GM12874 (cell line): ENCODE measurements at regions not wholly inside any gene's neighbourhood (a gene's known extent, or its start where the extent isn't known, plus 50 kb on each side); places are given as distances from the start of the nearest gene placed in this dataset.

Experiments used
- CTCF ChIP-seq: IDR thresholded peaks from 2 replicates; pipeline ENCODE4 v1.5.1; 2011; ENCODE audit warnings: low read depth, mild to moderate bottlenecking, control low read depth, low read length, moderate library complexity; ENCODE audit not compliant: insufficient read depth

DNA sequence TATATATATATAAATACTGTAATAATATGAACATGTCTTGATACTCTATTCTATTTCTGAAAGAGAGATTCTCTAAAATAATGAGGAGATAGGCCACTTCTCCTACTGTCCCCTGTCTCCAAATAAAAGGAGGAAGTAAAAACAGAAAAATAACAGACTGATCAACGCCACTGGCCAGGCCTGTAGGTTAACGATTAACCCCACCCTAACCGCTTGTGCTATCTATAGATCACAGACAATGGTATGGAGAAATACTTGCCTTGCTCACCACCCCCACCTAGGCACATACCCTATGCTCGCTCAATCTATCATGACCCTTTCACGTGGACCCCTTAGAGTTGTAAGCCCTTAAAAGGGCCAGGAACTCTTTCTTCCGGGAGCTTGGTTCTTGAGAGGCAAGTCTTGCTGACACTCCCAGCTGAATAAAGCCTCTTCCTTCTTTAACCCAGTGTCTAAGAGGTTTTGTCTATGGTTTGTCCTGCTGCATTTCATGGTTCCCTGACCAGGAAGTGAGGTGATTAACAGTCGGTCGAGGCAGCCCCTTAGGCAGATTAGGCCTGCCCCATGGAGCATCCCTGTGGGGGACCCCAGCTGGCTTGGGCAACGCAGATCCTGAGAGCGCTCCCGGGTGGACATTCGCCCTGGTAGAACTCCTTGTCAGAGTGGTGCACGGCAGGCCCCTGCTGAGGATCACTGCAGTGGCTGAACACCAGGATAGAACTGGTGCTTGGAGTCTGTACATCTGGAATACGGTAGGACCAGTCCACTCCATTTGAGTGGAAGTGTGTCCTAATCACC is 521.8 kb upstream of the CNTN3 start:
- no peak for TF ChIP-seq CTCF

DNA sequence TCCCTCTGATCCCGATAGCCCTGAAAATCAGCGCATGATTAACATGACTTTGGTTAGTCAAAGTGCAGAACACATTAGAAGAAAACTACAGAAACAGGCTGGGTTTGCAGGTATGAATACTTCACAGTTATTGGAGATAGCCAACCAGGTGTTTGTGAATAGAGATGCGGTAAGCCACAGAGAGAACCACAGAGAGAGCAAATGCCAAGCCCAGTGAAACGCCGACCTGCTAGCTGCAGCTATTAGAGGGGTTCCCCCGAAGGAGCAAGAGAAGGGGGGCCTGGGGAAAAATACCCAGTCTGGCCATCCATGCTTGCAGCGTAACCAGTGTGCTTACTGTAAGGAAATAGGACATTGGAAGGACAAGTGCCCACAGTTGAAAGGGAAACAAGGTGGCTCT is 523.9 kb upstream of the CNTN3 start:
- TF ChIP-seq CTCF = no peak

GRCh38 chr3:75140904-75141615 is 523.1 kb upstream of the FRG2C start:
- 0 out of 2 replicates have a peak, but pooled peaks have one; percentile 11 for TF ChIP-seq CTCF

GRCh38 chr3:75144406-75144805 is 519.7 kb upstream of the FRG2C start:
- TF ChIP-seq CTCF = no peak

- TF ChIP-seq CTCF = no peak
Measured at GRCh38 chr3:75171630-75172230, 492.4 kb upstream of the FRG2C start.

DNA sequence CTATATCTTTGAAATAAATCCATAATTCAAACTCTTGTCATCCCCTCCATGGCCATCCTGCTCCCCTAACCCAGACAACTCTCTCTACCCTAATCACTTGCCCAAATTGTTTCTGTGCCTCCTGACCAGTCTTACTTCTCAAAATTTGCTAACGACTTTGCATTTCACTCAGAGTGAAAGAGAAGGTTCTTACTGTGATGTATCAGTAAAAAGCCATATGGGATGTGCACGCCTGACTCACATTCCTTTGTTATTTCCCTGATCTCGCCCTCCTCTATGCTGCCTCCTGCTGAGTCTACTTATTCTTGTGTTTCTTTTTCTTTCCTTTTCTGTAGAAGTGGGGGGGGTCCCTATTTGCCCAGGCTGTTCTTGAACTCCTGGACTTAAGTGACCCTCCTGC is 487.2 kb upstream of the FRG2C start:
- TF ChIP-seq CTCF = no peak

GRCh38 chr3:75180235-75180944 is 483.7 kb upstream of the FRG2C start:
- TF ChIP-seq CTCF = no peak
